Panc1 (cell line): ENCODE measurements at regions not wholly inside any gene's neighbourhood (a gene's known extent, or its start where the extent isn't known, plus 50 kb on each side); places are given as distances from the start of the nearest gene placed in this dataset.

Experiments
- POLR2AphosphoS5 ChIP-seq: IDR thresholded peaks from 2 replicates; pipeline ENCODE4 v1.6.1; 2012; ENCODE audit warnings: mild to moderate bottlenecking, low read depth, low read length, moderate library complexity
- SIN3A ChIP-seq: IDR thresholded peaks from 2 replicates; pipeline ENCODE4 v1.6.1; 2012; ENCODE audit warnings: low read depth, mild to moderate bottlenecking, low read length, moderate library complexity, borderline replicate concordance; ENCODE audit not compliant: insufficient read depth
- TCF7L2 ChIP-seq: IDR thresholded peaks from 2 replicates; pipeline ENCODE4 v1.6.1; 2011; ENCODE audit warnings: mild to moderate bottlenecking, low read depth, low read length, inconsistent platforms
- TF ChIP-seq, protein P1 (sequence below): fragments of 450-650 bp; IDR thresholded peaks from 2 replicates; pipeline ENCODE4 v1.5.1; 2017; ENCODE audit warnings: mild to moderate bottlenecking
- TF ChIP-seq, protein P2 (sequence below), 2 experiments: IDR thresholded peaks; 2 replicates each; pipeline ENCODE4 v1.6.1; 2011 to 2012; ENCODE audit warnings: low read depth in 2 of 2, control low read depth in 1 of 2, low read length in 1 of 2, mild to moderate bottlenecking in 1 of 2, moderate library complexity in 1 of 2; ENCODE audit not compliant: insufficient read depth in 1 of 2

DNA sequence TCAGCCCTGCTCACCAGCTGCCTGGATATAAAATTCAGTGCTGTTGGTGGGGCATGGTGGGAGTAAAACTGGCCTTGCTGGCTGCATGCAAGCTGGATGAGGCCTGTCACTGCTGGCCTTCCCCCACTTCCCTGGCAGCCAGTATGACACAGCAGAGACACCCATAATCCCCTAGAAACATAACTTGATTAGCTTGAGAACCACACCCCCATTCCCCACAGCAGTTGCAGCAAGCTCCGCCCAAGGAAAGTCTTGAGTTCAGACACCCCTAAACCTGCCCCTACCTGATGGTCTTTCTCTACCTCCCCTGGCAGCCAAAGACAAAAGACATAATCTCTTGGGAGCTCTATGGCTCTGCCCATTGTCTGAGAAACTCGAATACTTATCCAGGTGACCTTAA, 405.1 kb upstream of the NECTIN3 start:
- TF ChIP-seq, protein P1, sequence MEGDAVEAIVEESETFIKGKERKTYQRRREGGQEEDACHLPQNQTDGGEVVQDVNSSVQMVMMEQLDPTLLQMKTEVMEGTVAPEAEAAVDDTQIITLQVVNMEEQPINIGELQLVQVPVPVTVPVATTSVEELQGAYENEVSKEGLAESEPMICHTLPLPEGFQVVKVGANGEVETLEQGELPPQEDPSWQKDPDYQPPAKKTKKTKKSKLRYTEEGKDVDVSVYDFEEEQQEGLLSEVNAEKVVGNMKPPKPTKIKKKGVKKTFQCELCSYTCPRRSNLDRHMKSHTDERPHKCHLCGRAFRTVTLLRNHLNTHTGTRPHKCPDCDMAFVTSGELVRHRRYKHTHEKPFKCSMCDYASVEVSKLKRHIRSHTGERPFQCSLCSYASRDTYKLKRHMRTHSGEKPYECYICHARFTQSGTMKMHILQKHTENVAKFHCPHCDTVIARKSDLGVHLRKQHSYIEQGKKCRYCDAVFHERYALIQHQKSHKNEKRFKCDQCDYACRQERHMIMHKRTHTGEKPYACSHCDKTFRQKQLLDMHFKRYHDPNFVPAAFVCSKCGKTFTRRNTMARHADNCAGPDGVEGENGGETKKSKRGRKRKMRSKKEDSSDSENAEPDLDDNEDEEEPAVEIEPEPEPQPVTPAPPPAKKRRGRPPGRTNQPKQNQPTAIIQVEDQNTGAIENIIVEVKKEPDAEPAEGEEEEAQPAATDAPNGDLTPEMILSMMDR: no peak
- no peak for TF ChIP-seq POLR2AphosphoS5
- TF ChIP-seq SIN3A: no peak
- TF ChIP-seq, protein P2, sequence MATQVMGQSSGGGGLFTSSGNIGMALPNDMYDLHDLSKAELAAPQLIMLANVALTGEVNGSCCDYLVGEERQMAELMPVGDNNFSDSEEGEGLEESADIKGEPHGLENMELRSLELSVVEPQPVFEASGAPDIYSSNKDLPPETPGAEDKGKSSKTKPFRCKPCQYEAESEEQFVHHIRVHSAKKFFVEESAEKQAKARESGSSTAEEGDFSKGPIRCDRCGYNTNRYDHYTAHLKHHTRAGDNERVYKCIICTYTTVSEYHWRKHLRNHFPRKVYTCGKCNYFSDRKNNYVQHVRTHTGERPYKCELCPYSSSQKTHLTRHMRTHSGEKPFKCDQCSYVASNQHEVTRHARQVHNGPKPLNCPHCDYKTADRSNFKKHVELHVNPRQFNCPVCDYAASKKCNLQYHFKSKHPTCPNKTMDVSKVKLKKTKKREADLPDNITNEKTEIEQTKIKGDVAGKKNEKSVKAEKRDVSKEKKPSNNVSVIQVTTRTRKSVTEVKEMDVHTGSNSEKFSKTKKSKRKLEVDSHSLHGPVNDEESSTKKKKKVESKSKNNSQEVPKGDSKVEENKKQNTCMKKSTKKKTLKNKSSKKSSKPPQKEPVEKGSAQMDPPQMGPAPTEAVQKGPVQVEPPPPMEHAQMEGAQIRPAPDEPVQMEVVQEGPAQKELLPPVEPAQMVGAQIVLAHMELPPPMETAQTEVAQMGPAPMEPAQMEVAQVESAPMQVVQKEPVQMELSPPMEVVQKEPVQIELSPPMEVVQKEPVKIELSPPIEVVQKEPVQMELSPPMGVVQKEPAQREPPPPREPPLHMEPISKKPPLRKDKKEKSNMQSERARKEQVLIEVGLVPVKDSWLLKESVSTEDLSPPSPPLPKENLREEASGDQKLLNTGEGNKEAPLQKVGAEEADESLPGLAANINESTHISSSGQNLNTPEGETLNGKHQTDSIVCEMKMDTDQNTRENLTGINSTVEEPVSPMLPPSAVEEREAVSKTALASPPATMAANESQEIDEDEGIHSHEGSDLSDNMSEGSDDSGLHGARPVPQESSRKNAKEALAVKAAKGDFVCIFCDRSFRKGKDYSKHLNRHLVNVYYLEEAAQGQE (IDR thresholded peaks at IDR 0.05; ENCODE audit: insufficient read depth in 1 of 2, low read depth in 2 of 2, low read length in 1 of 2): no peak
- TF ChIP-seq TCF7L2: no peak
